ENCODE measurements at regions not wholly inside any gene's neighbourhood (a gene's known extent, or its start where the extent isn't known, plus 50 kb on each side); places are given as distances from the start of the nearest gene placed in this dataset.
"Not testable (repeated sequence)": the region's sequence is repeated elsewhere in the genome, so short reads cannot be mapped to it uniquely, and the experiment has no call there.

GRCh38 chr3:145290010-145290409, 871.0 kb downstream of the PLOD2 start:
- CTCF ChIA-PET = no interaction called here
- no peaks in the 10 kb centered on the region for H3K36me3 Mint-ChIP-seq (ENCODE audit: low read depth)
- H3K9me3 Mint-ChIP-seq = peaks cover 2% of the 10 kb centered on the region
- DNase-seq (no peak), ATAC-seq (ENCODE audit: low read depth) (no peak)
- no peaks in the 10 kb centered on the region for H3K4me1 Mint-ChIP-seq
- intact Hi-C loops (cut with micrococcal nuclease) = no loop called here
- TF ChIP-seq CTCF (IDR thresholded peaks at IDR 0.05) = no peak
- H3K4me3 Mint-ChIP-seq = no peak overlapping the region
- POLR2A ChIA-PET = no interaction called here
- no peak overlapping the region for H3K27ac Mint-ChIP-seq
- H3K27me3 Mint-ChIP-seq = no peaks in the 10 kb centered on the region

- no peaks in the 10 kb centered on the region for H3K4me1 Mint-ChIP-seq
- CTCF ChIA-PET = no interaction called here
- H3K4me3 Mint-ChIP-seq = no peak overlapping the region
- no peaks in the 10 kb centered on the region for H3K36me3 Mint-ChIP-seq (ENCODE audit: low read depth)
- H3K27ac Mint-ChIP-seq = no peak overlapping the region
- peaks cover 3% of the 10 kb centered on the region for H3K9me3 Mint-ChIP-seq
- POLR2A ChIA-PET = no interaction called here
- H3K27me3 Mint-ChIP-seq = no peaks in the 10 kb centered on the region
- DNase-seq (no peak), ATAC-seq (ENCODE audit: low read depth) (no peak)
- intact Hi-C loops (cut with micrococcal nuclease) = no loop called here
- TF ChIP-seq CTCF (IDR thresholded peaks at IDR 0.05) = no peak
These were observed 866.4 kb downstream of the PLOD2 start for GRCh38 chr3:145294572-145294971.

- ChIA-PET CTCF (no interaction called here), POLR2A (no interaction called here)
- H3K9me3 Mint-ChIP-seq = peaks cover 4% of the 10 kb centered on the region
- intact Hi-C loops (cut with micrococcal nuclease) = no loop called here
- no peak for TF ChIP-seq CTCF (IDR thresholded peaks at IDR 0.05)
- no peak overlapping the region for H3K27ac Mint-ChIP-seq
- no peaks in the 10 kb centered on the region for H3K27me3 Mint-ChIP-seq
- no peaks in the 10 kb centered on the region for H3K4me1 Mint-ChIP-seq
- H3K36me3 Mint-ChIP-seq (ENCODE audit: low read depth) = no peaks in the 10 kb centered on the region
- DNase-seq (no peak), ATAC-seq (ENCODE audit: low read depth) (no peak)
- H3K4me3 Mint-ChIP-seq = no peak overlapping the region
These were observed 853.7 kb downstream of the PLOD2 start for GRCh38 chr3:145307272-145307671.

- no peak overlapping the region for H3K4me3 Mint-ChIP-seq
- no peak for TF ChIP-seq CTCF (IDR thresholded peaks at IDR 0.05)
- no peaks in the 10 kb centered on the region for H3K4me1 Mint-ChIP-seq
- peaks cover 10% of the 10 kb centered on the region for H3K9me3 Mint-ChIP-seq
- H3K36me3 Mint-ChIP-seq (ENCODE audit: low read depth) = no peaks in the 10 kb centered on the region
- ChIA-PET CTCF (no interaction called here), POLR2A (no interaction called here)
- ATAC-seq (ENCODE audit: low read depth) (no peak), DNase-seq (no peak)
- H3K27ac Mint-ChIP-seq = no peak overlapping the region
- H3K27me3 Mint-ChIP-seq = no peaks in the 10 kb centered on the region
- intact Hi-C loops (cut with micrococcal nuclease) = no loop called here
These were observed 847.2 kb downstream of the PLOD2 start for GRCh38 chr3:145313751-145314150.

- H3K36me3 Mint-ChIP-seq (ENCODE audit: low read depth); ATAC-seq (ENCODE audit: low read depth); CTCF ChIA-PET; H3K4me3 Mint-ChIP-seq; intact Hi-C loops (cut with micrococcal nuclease); H3K4me1 Mint-ChIP-seq; H3K9me3 Mint-ChIP-seq; H3K27ac Mint-ChIP-seq; DNase-seq; POLR2A ChIA-PET; H3K27me3 Mint-ChIP-seq: not testable (repeated sequence)
These were observed 844.7 kb downstream of the PLOD2 start for GRCh38 chr3:145316253-145316652.

- no peak for DNase-seq
- no peaks in the 10 kb centered on the region for H3K27me3 Mint-ChIP-seq
- ChIA-PET POLR2A (no interaction called here), CTCF (no interaction called here)
- H3K27ac Mint-ChIP-seq = no peak overlapping the region
- no peaks in the 10 kb centered on the region for H3K4me1 Mint-ChIP-seq
- ATAC-seq (ENCODE audit: low read depth) = no peak
- H3K36me3 Mint-ChIP-seq (ENCODE audit: low read depth) = no peaks in the 10 kb centered on the region
- no peak overlapping the region for H3K4me3 Mint-ChIP-seq
- no peak for TF ChIP-seq CTCF (IDR thresholded peaks at IDR 0.05)
- no peaks in the 10 kb centered on the region for H3K9me3 Mint-ChIP-seq
- intact Hi-C loops (cut with micrococcal nuclease) = no loop called here
These were observed 834.3 kb downstream of the PLOD2 start for GRCh38 chr3:145326666-145327065.

GRCh38 chr3:145333427-145333826, 827.6 kb downstream of the PLOD2 start:
- POLR2A ChIA-PET; ATAC-seq (ENCODE audit: low read depth); intact Hi-C loops (cut with micrococcal nuclease); H3K4me1 Mint-ChIP-seq; CTCF ChIA-PET; H3K36me3 Mint-ChIP-seq (ENCODE audit: low read depth); H3K4me3 Mint-ChIP-seq; H3K27me3 Mint-ChIP-seq; DNase-seq; H3K9me3 Mint-ChIP-seq; H3K27ac Mint-ChIP-seq: not testable (repeated sequence)

All from activated B cell treated with CpG ODN at 0.5 μM for 24 hours (primary cell).